Cerebellar cortex (tissue), 1 donor: ENCODE measurements at regions not wholly inside any gene's neighbourhood (a gene's known extent, or its start where the extent isn't known, plus 50 kb on each side); places are given as distances from the start of the nearest gene placed in this dataset.

Source experiments
- DNase-seq: peaks from one replicate; pipeline ENCODE4 v3.0.0-alpha.2; 2015; ENCODE audit warnings: low spot score

- no peak for DNase-seq
Observed at GRCh38 chr13:78777976-78778375, 119.0 kb upstream of the OBI1 start.

DNA sequence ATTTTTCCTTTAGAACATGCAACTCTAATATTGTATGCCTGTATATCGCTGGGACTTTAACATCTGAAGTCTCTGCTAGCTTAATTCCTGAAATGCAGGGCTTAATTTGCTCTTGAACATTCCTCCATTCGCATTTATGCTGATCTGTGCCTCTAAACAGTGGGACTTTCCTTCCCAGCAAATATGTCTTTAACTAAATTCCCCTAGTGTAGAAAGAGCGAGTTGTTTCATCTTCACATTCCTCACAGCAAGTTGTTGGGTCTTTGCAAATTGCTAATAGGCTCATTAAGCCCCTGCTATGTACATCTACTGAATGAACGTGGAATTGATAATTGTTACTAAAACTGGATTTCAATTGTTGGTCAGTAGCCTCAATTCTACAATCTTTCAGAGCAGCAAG lies 118.4 kb upstream of the OBI1 start:
- no peak for DNase-seq

DNA sequence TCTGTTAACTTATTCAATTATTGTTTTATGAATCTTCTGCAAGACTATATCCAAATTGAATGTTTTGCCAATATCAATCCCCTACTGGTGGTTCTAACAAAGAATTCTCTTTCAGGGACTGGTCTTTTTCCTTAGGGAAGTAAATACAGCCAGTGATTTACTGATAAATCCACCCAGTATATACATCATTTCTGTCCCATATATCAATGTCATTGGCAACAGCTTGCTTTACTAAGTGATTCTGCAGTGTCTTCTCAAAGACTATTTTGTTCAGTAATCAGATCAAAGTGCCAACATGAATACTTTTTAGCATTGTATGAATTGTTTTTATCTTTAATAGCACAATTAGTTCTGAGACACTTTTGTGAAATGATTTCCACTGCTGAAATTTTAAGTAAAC lies 114.0 kb upstream of the OBI1 start:
- no peak for DNase-seq

GRCh38 chr13:78770601-78771000 lies 111.6 kb upstream of the OBI1 start:
- no peak for DNase-seq

- no peak for DNase-seq
Observed at GRCh38 chr13:78768950-78769349, 110.0 kb upstream of the OBI1 start.

DNA sequence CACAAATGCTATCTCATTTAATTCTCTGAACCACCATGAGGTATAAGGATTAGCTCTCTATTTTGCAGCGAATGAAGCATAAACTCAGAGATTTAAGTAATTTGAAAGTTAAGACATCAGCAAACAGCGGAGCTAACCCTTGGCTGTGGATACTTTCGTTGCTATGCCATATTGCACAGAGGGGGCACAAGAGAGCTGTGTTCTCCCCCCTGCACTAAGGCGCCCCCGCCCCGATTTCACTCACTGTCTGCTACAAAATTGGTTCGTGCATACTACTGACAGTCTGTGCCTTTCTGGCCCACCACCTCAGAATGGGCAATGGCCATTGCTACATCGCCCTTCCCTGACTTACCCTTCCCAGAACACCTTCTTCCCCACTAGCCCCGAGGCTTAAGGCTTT lies 105.7 kb upstream of the OBI1 start:
- no peak for DNase-seq

DNA sequence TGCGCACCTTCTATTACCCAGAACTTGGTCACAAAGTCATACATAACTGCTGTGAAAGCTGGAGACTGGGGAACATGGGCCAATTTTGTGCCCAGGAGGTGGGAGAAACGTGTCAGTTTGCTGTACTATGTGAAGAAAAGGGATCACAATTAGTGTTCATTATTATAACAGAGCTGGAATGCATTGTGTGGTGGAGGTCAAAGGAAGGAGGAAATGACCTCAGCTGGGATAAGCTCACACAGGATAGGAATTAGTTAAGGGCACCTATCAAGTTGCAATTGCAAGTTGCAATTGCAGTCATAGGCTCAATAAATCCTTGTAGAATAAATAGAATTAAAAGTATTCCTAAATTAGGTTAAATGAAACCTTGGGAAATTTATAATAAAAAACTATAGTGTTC lies 103.9 kb upstream of the OBI1 start:
- DNase-seq = no peak

- no peak for DNase-seq
Observed at GRCh38 chr13:78759704-78760103, 100.7 kb upstream of the OBI1 start.

GRCh38 chr13:78758549-78758948 lies 99.6 kb upstream of the OBI1 start:
- no peak for DNase-seq

GRCh38 chr13:78753435-78753834 lies 94.5 kb upstream of the OBI1 start:
- no peak for DNase-seq

DNA sequence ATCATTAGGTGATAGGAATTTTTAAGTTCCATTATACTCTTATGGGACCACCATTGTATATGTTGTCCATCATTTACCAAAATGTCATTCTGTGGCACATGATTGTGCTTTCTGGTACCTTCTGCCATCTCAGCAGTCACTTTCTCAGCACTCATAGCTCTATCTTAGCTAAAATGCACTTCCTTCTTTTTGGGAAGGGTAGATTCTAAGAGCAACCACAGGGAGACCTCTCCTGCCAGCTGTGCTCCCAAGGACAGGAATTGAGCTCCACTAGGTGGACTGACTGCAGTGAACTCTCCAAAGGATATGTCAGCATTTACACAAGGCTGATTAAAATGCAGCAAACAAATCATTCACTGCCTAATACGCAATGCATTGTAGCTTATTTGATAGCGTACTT lies 91.8 kb upstream of the OBI1 start:
- no peak for DNase-seq

DNA sequence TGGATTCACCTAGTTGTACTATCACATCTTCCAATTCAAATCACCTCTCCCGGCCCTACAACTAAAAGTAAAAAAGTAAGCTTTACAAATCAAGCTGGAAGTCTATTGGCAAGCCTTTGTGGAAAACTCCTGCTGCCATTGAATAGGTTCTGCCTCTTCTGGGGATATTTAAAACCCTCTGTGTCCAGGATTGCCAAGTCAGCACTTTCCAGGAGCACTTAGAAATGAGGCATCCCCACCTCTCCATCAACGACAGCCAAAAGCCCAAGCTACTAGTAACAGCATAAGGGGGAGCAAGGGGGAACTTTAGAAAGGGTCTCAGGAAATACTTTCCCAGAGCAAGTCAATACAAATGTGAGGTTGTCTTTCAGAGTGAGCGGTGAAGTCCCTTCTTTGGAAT lies 85.0 kb upstream of the OBI1 start:
- no peak for DNase-seq

DNA sequence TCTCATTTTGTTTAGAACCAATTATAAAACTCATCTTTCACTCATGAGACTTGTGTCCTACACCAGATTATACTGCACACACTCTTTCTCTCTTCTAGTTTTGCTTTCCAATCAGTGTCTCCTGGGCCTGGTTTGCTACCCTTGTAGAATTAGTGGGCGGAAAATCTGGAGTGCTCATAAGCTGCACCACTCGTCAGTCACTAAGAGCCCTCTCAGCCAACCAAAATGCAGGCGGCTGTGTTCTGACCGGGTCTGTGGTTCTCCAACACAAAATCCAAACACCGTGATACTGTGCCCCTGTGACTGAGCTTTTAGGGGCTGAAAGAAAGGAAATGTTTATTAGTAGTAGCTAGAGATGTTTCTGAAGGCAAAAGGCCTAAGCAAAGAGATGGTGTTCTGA lies 83.7 kb upstream of the OBI1 start:
- DNase-seq = no peak

DNA sequence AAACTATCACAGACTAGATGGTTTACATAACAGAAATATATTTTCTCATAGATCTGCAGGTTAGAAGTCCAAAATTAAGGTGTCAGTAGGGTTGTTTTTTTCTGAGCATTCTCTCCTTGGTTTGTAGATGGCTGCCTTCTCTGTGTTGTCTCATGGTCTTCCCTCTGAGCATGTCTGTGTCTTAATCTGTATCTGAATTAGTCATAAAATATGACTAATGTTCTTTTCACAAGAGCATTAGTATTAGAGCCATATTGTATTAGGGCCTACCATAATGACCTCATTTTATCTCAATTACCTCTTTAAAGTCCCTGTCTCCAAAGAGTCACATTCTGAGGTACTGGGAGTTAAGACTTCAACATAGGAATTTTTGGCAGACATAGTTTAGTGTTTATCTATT lies 77.2 kb upstream of the OBI1 start:
- no peak for DNase-seq

- DNase-seq = no peak
Observed at GRCh38 chr13:78732445-78733017, 73.6 kb upstream of the OBI1 start.

GRCh38 chr13:78722700-78723099 lies 63.7 kb upstream of the OBI1 start:
- DNase-seq = no peak

GRCh38 chr13:78719367-78719766 lies 60.4 kb upstream of the OBI1 start:
- DNase-seq = no peak

DNA sequence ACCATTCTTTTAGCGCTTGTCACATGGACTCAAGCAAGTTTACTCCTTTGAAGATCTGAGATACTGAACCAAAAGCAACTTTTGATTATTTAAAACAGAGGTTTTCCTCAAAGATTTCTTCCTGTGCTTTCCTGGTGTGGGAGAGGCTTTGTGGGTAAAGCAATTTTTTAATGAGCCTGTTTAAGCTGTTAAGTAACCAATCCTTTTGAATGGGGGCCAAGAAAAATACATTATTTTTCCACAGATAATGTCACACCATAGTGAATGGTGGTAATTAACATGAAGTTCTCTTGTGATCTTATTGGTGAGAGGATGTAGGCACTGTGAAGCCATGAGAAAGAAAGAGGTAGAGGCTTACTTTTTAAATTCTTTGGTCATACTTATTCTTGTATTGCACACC lies 55.8 kb upstream of the OBI1 start:
- no peak for DNase-seq

- DNase-seq = no peak
Observed at GRCh38 chr13:78712831-78713230, 53.9 kb upstream of the OBI1 start.

DNA sequence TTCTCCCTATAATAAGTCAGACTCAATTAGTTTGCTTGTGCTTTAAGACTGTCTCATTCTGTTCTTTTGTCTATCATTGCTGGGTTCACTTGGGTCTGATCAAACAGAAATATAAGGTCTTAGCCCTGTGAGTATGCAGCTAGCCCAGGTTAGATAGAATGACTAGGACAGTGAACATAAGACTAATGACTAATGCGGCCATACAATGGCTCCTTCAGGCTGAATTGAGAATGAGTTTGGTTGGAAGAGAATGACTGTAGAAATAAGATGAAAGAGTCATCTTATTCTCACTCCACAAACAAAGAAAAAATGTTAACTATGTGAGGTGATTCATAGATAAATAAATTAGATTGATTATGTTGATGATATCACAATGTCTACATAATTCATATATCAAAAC lies 50.1 kb upstream of the OBI1 start:
- DNase-seq = no peak
